ENCODE measurements at regions not wholly inside any gene's neighbourhood (a gene's known extent, or its start where the extent isn't known, plus 50 kb on each side); places are given as distances from the start of the nearest gene placed in this dataset.
"Not testable (repeated sequence)": the region's sequence is repeated elsewhere in the genome, so short reads cannot be mapped to it uniquely, and the experiment has no call there.

DNA sequence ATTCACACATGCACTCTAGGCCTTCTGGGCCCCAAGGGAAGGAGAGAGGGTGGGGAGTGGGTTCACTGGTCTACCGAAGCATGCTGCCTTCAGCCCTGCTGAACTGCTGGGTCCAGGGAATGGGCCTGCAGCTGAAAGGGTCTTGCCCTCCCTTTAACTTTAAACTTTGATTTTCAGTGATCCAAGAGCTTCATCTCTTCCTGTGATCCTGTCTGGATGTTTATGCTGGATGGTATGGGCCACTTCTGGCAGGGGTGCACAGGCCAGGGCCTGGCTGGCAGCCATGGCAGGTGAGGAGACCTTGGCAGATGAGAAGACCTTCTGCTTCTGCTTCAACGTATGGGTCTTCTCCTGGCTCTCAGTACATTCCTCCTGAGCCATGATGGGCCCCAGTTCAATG is 156.7 kb downstream of the KCNJ18 start:
- TF ChIP-seq, protein P1, sequence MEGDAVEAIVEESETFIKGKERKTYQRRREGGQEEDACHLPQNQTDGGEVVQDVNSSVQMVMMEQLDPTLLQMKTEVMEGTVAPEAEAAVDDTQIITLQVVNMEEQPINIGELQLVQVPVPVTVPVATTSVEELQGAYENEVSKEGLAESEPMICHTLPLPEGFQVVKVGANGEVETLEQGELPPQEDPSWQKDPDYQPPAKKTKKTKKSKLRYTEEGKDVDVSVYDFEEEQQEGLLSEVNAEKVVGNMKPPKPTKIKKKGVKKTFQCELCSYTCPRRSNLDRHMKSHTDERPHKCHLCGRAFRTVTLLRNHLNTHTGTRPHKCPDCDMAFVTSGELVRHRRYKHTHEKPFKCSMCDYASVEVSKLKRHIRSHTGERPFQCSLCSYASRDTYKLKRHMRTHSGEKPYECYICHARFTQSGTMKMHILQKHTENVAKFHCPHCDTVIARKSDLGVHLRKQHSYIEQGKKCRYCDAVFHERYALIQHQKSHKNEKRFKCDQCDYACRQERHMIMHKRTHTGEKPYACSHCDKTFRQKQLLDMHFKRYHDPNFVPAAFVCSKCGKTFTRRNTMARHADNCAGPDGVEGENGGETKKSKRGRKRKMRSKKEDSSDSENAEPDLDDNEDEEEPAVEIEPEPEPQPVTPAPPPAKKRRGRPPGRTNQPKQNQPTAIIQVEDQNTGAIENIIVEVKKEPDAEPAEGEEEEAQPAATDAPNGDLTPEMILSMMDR (IDR thresholded peaks at IDR 0.05): not testable (repeated sequence)
- TF ChIP-seq POLR2AphosphoS5, POLR2A (IDR thresholded peaks at IDR 0.05): not testable (repeated sequence)
